22Rv1 (cell line): ENCODE measurements at regions not wholly inside any gene's neighbourhood (a gene's known extent, or its start where the extent isn't known, plus 50 kb on each side); places are given as distances from the start of the nearest gene placed in this dataset.

Source experiments
- CTCF ChIP-seq: fragments of 450-650 bp; IDR thresholded peaks from 2 replicates; pipeline ENCODE4 v1.5.1; 2017; ENCODE audit warnings: mild to moderate bottlenecking
- ZFX ChIP-seq: fragments of 450-650 bp; IDR thresholded peaks from 2 replicates; pipeline ENCODE4 v1.6.1; 2017; ENCODE audit warnings: antibody characterized with exemption, borderline replicate concordance

DNA sequence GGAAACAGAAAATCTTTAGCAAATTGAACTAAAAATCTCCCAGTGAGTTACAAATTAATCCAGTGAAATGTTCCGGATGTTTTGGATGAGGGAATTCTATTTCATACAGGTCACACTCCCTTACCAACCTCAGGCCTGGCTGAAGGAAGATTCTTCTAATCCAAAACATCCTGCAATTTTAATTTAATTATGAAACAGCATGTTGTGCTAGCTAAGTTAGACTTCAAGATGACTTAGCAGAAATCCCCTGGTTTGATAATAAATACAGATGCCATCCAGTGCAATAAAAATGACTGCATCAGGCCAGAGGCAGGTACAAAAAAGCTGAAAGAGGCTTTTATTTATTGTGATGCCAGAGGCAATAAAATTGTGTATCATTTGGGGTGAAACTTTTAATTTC, 96.7 kb upstream of the CLDN10 start:
- TF ChIP-seq CTCF: no peak
- no peak for TF ChIP-seq ZFX
